GM10266 (cell line): ENCODE measurements at regions not wholly inside any gene's neighbourhood (a gene's known extent, or its start where the extent isn't known, plus 50 kb on each side); places are given as distances from the start of the nearest gene placed in this dataset.

ENCODE experiments used
- DNase-seq: peaks from one replicate; pipeline ENCODE4 v3.0.0; 2012; ENCODE audit errors: extremely low spot score
- TF ChIP-seq, protein P1 (sequence below): IDR thresholded peaks from 2 replicates; pipeline ENCODE4 v1.5.1; 2012; ENCODE audit warnings: mild to moderate bottlenecking, low read depth; ENCODE audit not compliant: control insufficient read depth, insufficient read depth; ENCODE audit errors: missing control alignments

DNA sequence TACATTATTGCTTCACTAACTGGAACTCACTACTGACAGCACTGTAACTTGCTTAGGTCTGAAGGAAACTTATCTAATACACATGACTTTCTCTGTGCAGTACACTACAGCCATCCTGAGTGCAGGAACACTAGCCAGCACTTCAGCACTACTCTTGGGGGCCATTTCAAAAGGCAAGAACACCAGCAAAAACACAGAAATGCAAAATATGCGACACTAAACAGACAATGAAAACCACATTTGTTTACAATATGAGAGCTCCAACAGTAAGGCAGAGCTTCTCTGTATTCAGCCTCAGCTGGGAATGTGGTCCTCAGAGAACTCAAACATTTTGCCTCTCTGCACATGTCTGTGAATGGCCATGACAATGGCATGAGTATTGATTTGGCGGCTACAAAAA lies 109.6 kb downstream of the ARRDC4 start:
- TF ChIP-seq, protein P1, sequence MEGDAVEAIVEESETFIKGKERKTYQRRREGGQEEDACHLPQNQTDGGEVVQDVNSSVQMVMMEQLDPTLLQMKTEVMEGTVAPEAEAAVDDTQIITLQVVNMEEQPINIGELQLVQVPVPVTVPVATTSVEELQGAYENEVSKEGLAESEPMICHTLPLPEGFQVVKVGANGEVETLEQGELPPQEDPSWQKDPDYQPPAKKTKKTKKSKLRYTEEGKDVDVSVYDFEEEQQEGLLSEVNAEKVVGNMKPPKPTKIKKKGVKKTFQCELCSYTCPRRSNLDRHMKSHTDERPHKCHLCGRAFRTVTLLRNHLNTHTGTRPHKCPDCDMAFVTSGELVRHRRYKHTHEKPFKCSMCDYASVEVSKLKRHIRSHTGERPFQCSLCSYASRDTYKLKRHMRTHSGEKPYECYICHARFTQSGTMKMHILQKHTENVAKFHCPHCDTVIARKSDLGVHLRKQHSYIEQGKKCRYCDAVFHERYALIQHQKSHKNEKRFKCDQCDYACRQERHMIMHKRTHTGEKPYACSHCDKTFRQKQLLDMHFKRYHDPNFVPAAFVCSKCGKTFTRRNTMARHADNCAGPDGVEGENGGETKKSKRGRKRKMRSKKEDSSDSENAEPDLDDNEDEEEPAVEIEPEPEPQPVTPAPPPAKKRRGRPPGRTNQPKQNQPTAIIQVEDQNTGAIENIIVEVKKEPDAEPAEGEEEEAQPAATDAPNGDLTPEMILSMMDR, result no peak
- no peak for DNase-seq

DNA sequence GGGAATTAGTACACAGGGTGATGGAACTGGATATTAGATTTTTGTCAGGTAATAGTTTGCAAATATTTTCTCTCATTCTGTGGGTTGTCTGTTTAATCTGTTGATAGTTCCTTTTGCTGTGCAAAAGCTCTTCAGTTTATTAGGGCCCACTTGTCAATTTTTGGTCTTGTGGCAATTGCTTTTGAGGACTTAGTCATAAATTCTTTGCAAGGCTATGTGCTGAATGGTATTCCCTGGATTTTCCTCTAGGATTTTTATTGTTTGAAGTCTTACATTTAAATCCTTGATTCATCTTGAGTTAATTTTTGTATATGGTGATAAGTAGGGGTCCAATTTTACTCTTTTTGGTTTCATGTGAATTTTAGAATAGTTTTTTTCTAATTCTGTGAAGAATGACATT lies 111.3 kb downstream of the ARRDC4 start:
- TF ChIP-seq, protein P1, result no peak
- no peak for DNase-seq

DNA sequence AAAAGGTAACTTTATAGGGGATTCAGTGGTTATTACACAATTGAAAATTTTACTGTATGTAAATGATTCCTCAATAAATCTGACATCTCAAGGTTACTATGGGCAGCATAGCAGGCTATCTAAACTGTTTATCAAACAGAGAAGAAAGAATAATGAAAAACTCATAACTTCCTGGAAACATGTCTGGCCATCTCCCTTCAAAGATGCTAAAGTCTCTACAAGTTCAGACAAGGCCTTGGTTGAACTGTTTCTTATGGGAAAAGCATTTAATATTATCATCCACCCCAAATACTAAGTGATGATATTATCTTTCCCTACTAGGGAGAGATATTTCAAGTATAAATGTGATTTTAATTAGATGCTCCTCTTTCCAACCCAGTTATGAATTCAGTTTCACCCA lies 114.9 kb downstream of the ARRDC4 start:
- DNase-seq, result no peak
- TF ChIP-seq, protein P1, result no peak

DNA sequence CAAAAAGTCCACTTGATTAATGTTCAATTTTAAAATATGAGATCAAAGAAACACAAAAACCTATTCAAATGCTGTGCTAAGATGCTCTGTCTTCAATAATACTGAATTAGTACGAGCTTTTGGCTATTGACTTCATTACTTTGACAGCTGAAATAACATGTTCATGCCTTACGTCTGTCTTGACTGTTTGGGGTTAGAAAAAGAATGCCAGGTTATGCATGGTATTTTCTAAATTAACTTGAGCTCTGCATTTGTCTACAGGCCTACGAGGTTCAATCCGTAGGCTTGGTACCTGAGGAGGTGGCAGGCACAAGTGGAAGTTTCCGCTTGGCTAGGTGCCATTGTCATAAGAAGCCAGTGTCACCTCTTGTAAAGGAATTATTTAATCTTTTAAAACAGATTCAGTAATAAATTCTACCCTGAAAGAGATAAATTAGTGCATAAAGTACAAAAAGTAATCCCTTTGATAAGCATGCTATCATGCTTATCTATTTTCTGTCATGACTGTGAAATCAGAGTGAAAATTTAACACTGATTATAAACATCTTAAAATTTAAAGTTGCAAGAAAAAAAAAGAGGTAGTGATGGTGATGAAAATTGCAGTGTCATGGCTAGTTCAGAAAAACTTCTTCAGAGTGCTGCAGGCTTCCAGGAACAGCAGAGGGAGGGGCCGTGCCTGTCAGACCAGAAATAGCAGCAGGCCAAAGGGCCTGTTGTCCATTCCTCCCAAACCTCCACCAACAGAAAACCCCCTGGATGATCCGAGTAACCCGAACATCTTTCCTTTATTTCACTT lies 115.7 kb downstream of the ARRDC4 start:
- DNase-seq, result no peak
- TF ChIP-seq, protein P1, result no peak

DNA sequence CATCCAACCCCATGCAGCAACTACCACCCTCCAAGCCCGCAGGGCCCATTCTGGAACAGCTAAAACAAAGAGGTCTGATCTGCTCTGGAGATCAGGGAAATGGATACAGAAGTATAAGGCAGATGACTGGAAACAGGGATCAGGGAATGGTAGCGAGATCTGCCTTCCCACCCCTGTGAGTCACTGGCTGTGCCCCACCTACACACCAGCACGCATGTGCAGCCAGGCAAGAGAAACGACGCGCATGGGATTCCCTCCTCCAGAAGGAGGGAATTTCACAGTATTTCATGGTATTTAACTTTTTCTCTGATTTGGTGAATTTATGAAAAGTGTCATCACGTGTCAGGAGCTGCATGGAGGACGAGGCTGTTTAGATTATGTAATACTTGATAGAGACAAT lies 116.7 kb downstream of the ARRDC4 start:
- DNase-seq, result no peak
- TF ChIP-seq, protein P1, result no peak

DNA sequence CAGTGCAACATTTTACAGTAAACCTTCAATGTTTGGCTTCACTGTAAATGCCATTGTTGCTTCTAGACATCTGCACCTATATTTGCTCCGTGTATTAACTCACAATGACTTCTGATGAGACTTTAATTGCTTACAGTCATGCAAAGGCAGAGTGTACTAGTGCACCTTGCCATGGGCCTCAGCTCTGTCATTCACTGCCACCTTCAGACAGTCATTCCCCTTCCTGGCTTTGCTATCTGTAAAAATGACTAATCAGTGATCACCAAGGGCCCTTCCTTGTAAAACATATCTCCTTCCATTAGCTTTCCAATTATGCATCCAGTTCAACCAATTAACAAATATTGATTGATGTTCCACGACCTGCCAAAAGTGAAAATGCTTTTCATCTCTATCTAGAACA lies 120.3 kb downstream of the ARRDC4 start:
- no peak for DNase-seq
- TF ChIP-seq, protein P1, result no peak

DNA sequence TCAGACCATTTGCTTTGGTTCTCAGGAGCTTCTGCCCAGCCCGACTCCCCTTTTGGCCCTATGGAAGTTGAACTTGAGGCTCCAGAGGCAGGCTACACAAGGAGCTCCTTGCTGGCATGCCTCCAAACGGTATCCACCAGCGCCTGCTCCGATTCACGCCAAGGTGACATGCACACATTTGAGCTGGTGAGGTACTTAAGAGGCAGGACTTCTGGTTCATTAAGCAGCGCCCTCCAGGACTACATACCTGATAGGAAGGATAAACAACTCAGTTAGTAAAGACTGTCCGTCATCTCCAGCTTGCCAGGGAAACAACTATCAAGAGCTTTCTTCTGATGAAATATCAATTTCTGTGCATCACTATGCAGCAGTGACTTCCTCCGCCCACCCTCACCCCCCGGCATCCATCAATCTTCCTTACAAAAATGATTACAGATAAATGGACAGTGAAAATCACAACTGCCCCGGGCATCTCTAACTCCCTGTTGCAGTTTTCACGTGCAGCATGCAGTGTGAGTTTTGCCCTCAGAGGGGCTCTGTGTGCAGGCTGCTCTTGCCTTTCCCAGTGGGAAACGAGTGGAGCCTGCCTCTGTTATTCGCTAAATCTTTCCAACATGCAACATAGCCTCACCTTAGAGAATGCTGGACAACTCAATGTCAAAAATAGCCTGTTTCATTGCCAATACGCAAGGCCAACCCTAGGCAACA lies 122.9 kb downstream of the ARRDC4 start:
- TF ChIP-seq, protein P1, result no peak
- no peak for DNase-seq
